ENCODE measurements at regions not wholly inside any gene's neighbourhood (a gene's known extent, or its start where the extent isn't known, plus 50 kb on each side); places are given as distances from the start of the nearest gene placed in this dataset.

- Mint-ChIP-seq H3K27me3 (peaks cover 0 to 25% (median 7%) of the 10 kb centered on the region in 5 donors), H3K4me3 (no peak overlapping the region), H3K9me3 (peaks cover 0 to 7% (median 0%) of the 10 kb centered on the region in 11 donors), H3K4me1 (peaks cover 0 to 20% (median 9%) of the 10 kb centered on the region in 7 donors), H3K36me3 (peaks cover 0 to 4% (median 0%) of the 10 kb centered on the region in 5 donors), H3K27ac (no peak overlapping the region)
- Histone ChIP-seq H3K27ac (ENCODE audit: low read depth, low read length) (no peak overlapping the region), H3K9me3 (ENCODE audit: control insufficient read depth in 2 of 3, low read length in 3 of 3) (no peaks in the 10 kb centered on the region), H3K4me1 (ENCODE audit: control insufficient read depth in 2 of 2, insufficient read depth in 2 of 2, low read length in 2 of 2) (no peaks in the 10 kb centered on the region), H3K27me3 (ENCODE audit: control insufficient read depth in 2 of 2, insufficient read depth in 2 of 2, low read length in 2 of 2) (no peaks in the 10 kb centered on the region), H3K36me3 (ENCODE audit: control insufficient read depth in 2 of 3, insufficient read depth in 3 of 3, low read length in 3 of 3) (no peaks in the 10 kb centered on the region), H3K4me3 (ENCODE audit: low read length) (no peak overlapping the region)
- no peak for DNase-seq
- ATAC-seq, result no peak
- ChIA-PET POLR2A (no interaction called here), CTCF (no interaction called here)
- intact Hi-C loops (cut with micrococcal nuclease), result no loop called here
Observed at GRCh38 chr5:67610186-67610912, 413.8 kb upstream of the CD180 start.

DNA sequence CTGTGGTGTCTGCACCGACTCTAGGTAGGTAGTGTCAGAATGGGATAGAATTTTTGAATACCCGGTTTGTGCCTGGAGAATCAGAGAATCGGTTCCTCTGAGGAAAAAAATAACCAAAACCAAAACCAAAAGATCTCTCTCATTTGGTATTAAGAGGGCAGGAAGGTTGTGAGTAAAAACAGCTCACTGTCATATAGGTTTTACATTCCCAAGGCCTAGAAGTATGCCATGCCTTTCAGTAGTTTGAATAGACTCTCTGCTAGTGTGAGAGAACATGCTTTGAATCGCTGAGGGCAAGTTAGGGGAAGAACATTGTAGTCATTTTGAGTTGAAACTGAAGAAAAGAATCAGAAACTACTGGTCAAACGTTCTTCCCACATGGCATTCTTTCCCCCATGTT lies 411.4 kb upstream of the CD180 start:
- Histone ChIP-seq H3K27me3 (ENCODE audit: control insufficient read depth in 2 of 2, insufficient read depth in 2 of 2, low read length in 2 of 2) (no peaks in the 10 kb centered on the region), H3K36me3 (ENCODE audit: control insufficient read depth in 2 of 3, insufficient read depth in 3 of 3, low read length in 3 of 3) (no peaks in the 10 kb centered on the region), H3K27ac (ENCODE audit: low read depth, low read length) (no peak overlapping the region), H3K4me3 (ENCODE audit: low read length) (no peak overlapping the region), H3K4me1 (ENCODE audit: control insufficient read depth in 2 of 2, insufficient read depth in 2 of 2, low read length in 2 of 2) (no peaks in the 10 kb centered on the region), H3K9me3 (ENCODE audit: control insufficient read depth in 2 of 3, low read length in 3 of 3) (no peaks in the 10 kb centered on the region)
- ChIA-PET CTCF (no interaction called here), POLR2A (no interaction called here)
- Mint-ChIP-seq H3K27me3 (peaks cover 0 to 25% (median 7%) of the 10 kb centered on the region in 5 donors), H3K4me1 (peaks cover 0 to 13% (median 6%) of the 10 kb centered on the region in 7 donors), H3K36me3 (peaks cover 0 to 6% (median 3%) of the 10 kb centered on the region in 5 donors), H3K4me3 (no peak overlapping the region), H3K27ac (no peak overlapping the region), H3K9me3 (peaks cover 0 to 12% (median 4%) of the 10 kb centered on the region in 11 donors)
- no peak for ATAC-seq
- intact Hi-C loops (cut with micrococcal nuclease), result no loop called here
- no peak for DNase-seq

DNA sequence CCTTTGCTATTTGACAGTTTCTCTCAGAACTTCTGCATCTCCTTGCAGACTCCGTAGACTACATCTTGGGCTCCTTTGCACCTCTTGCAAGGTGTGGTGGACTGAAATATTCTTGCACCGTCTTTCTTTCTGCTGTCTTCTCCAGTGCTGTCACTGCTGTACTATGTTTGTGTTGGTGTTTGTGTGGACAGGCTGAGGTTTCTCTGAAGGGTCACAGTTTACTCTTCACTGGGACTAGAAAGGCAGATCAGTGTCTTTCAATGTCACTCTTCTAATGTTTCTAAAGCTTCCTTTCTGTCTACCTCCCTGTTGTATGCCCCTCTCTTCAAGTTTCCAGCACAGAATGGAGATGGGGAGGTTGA lies 410.0 kb upstream of the CD180 start:
- H3K4me1 ChIP-seq (ENCODE audit: control insufficient read depth in 2 of 2, insufficient read depth in 2 of 2, low read length in 2 of 2), result no peaks in the 10 kb centered on the region
- no peaks in the 10 kb centered on the region for H3K27me3 ChIP-seq (ENCODE audit: control insufficient read depth in 2 of 2, insufficient read depth in 2 of 2, low read length in 2 of 2)
- peaks cover 0 to 14% (median 4%) of the 10 kb centered on the region in 5 donors for H3K36me3 Mint-ChIP-seq
- no peak overlapping the region for H3K4me3 Mint-ChIP-seq
- POLR2A ChIA-PET, result no interaction called here
- CTCF ChIA-PET, result interaction anchor here (0.6 to 0.7 kb wide), 2 partner anchors 52 to 1209 kb away, joined by 3 read pairs; no protein-coding TSS in a partner anchor
- H3K27ac Mint-ChIP-seq, result peak overlapping the region in 1 of 9 donors; percentile 65
- no peak overlapping the region for H3K27ac ChIP-seq (ENCODE audit: low read depth, low read length)
- intact Hi-C loops (cut with micrococcal nuclease), result no loop called here
- ATAC-seq (no peak), DNase-seq (no peak)
- H3K9me3 Mint-ChIP-seq, result peaks cover 0 to 25% (median 13%) of the 10 kb centered on the region in 11 donors
- H3K4me1 Mint-ChIP-seq, result no peaks in the 10 kb centered on the region
- no peak overlapping the region for H3K4me3 ChIP-seq (ENCODE audit: low read length)
- H3K27me3 Mint-ChIP-seq, result peaks cover 0 to 18% (median 7%) of the 10 kb centered on the region in 5 donors
- H3K9me3 ChIP-seq (ENCODE audit: control insufficient read depth in 2 of 3, low read length in 3 of 3), result no peaks in the 10 kb centered on the region
- H3K36me3 ChIP-seq (ENCODE audit: control insufficient read depth in 2 of 3, insufficient read depth in 3 of 3, low read length in 3 of 3), result no peaks in the 10 kb centered on the region

- DNase-seq, result no peak
- Mint-ChIP-seq H3K9me3 (peaks cover 0 to 31% (median 15%) of the 10 kb centered on the region in 11 donors), H3K27me3 (peaks cover 0 to 16% (median 7%) of the 10 kb centered on the region in 5 donors), H3K4me1 (no peaks in the 10 kb centered on the region), H3K36me3 (peaks cover 0 to 14% (median 10%) of the 10 kb centered on the region in 5 donors), H3K4me3 (no peak overlapping the region), H3K27ac (no peak overlapping the region)
- no peaks in the 10 kb centered on the region for H3K4me1 ChIP-seq (ENCODE audit: control insufficient read depth in 2 of 2, insufficient read depth in 2 of 2, low read length in 2 of 2)
- no peaks in the 10 kb centered on the region for H3K27me3 ChIP-seq (ENCODE audit: control insufficient read depth in 2 of 2, insufficient read depth in 2 of 2, low read length in 2 of 2)
- CTCF ChIA-PET, result interaction anchor here (0.6 to 0.7 kb wide), 2 partner anchors 52 to 1210 kb away, joined by 3 read pairs; no protein-coding TSS in a partner anchor
- ATAC-seq, result no peak
- H3K4me3 ChIP-seq (ENCODE audit: low read length), result no peak overlapping the region
- intact Hi-C loops (cut with micrococcal nuclease), result no loop called here
- no peaks in the 10 kb centered on the region for H3K9me3 ChIP-seq (ENCODE audit: control insufficient read depth in 2 of 3, low read length in 3 of 3)
- H3K36me3 ChIP-seq (ENCODE audit: control insufficient read depth in 2 of 3, insufficient read depth in 3 of 3, low read length in 3 of 3), result no peaks in the 10 kb centered on the region
- POLR2A ChIA-PET, result no interaction called here
- no peak overlapping the region for H3K27ac ChIP-seq (ENCODE audit: low read depth, low read length)
Observed at GRCh38 chr5:67605730-67606585, 409.4 kb upstream of the CD180 start.

- intact Hi-C loops (cut with micrococcal nuclease), result no loop called here
- no peak overlapping the region for H3K27ac Mint-ChIP-seq
- ChIA-PET POLR2A (interaction anchor here (0.6 kb wide), 1 partner anchor 380 kb away, joined by 3 read pairs; no protein-coding TSS in a partner anchor), CTCF (no interaction called here)
- DNase-seq (no peak), ATAC-seq (no peak)
- Histone ChIP-seq H3K27ac (ENCODE audit: low read depth, low read length) (no peak overlapping the region), H3K36me3 (ENCODE audit: control insufficient read depth in 2 of 3, insufficient read depth in 3 of 3, low read length in 3 of 3) (no peaks in the 10 kb centered on the region), H3K4me3 (ENCODE audit: low read length) (no peak overlapping the region), H3K9me3 (ENCODE audit: control insufficient read depth in 2 of 3, low read length in 3 of 3) (no peaks in the 10 kb centered on the region), H3K4me1 (ENCODE audit: control insufficient read depth in 2 of 2, insufficient read depth in 2 of 2, low read length in 2 of 2) (no peaks in the 10 kb centered on the region), H3K27me3 (ENCODE audit: control insufficient read depth in 2 of 2, insufficient read depth in 2 of 2, low read length in 2 of 2) (no peaks in the 10 kb centered on the region)
- H3K27me3 Mint-ChIP-seq, result no peaks in the 10 kb centered on the region
- peaks cover 0 to 4% (median 0%) of the 10 kb centered on the region in 7 donors for H3K4me1 Mint-ChIP-seq
- H3K36me3 Mint-ChIP-seq, result peaks cover 0 to 4% (median 3%) of the 10 kb centered on the region in 5 donors
- H3K4me3 Mint-ChIP-seq, result no peak overlapping the region
- peaks cover 0 to 9% (median 0%) of the 10 kb centered on the region in 11 donors for H3K9me3 Mint-ChIP-seq
Observed at GRCh38 chr5:67591491-67591890, 394.9 kb upstream of the CD180 start.

DNA sequence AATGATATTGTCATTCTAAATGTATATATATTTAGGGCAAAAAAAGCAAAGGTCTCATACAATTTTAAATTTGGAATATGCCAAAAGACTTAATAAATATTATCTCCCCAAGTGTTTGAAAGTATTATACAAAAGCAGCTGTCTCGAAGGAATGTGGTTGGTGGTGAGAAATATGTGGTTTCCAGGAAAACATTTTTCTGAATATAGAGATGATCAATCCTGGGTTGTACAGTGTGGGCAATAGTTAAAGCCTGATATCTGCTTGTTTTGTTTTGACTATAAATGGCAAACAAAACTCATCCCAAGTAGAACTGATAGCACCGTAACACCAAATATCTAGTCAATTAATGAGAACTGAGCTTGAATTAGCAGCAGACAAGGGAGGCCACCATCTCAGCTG lies 391.8 kb upstream of the CD180 start:
- H3K9me3 ChIP-seq (ENCODE audit: control insufficient read depth in 2 of 3, low read length in 3 of 3), result no peaks in the 10 kb centered on the region
- H3K27ac ChIP-seq (ENCODE audit: low read depth, low read length), result no peak overlapping the region
- Mint-ChIP-seq H3K4me3 (no peak overlapping the region), H3K27me3 (peaks cover 0 to 3% (median 0%) of the 10 kb centered on the region in 5 donors), H3K27ac (no peak overlapping the region), H3K9me3 (peaks cover 0 to 6% (median 0%) of the 10 kb centered on the region in 11 donors), H3K4me1 (no peaks in the 10 kb centered on the region), H3K36me3 (peaks cover 0 to 4% (median 0%) of the 10 kb centered on the region in 5 donors)
- intact Hi-C loops (cut with micrococcal nuclease), result no loop called here
- no peaks in the 10 kb centered on the region for H3K36me3 ChIP-seq (ENCODE audit: control insufficient read depth in 2 of 3, insufficient read depth in 3 of 3, low read length in 3 of 3)
- no peak for DNase-seq
- CTCF ChIA-PET, result no interaction called here
- no peak for ATAC-seq
- H3K4me1 ChIP-seq (ENCODE audit: control insufficient read depth in 2 of 2, insufficient read depth in 2 of 2, low read length in 2 of 2), result no peaks in the 10 kb centered on the region
- H3K4me3 ChIP-seq (ENCODE audit: low read length), result no peak overlapping the region
- POLR2A ChIA-PET, result no interaction called here
- H3K27me3 ChIP-seq (ENCODE audit: control insufficient read depth in 2 of 2, insufficient read depth in 2 of 2, low read length in 2 of 2), result no peaks in the 10 kb centered on the region
